ENCODE measurements at regions not wholly inside any gene's neighbourhood (a gene's known extent, or its start where the extent isn't known, plus 50 kb on each side); places are given as distances from the start of the nearest gene placed in this dataset.

GRCh38 chr3:24589513-24589851 lies 94.8 kb upstream of the THRB start:
- Mint-ChIP-seq H3K4me1 (no peaks in the 10 kb centered on the region), H3K4me3 (no peak overlapping the region), H3K27ac (no peak overlapping the region), H3K9me3 (peaks cover 0 to 9% (median under 1%) of the 10 kb centered on the region in 7 donors), H3K36me3 (no peaks in the 10 kb centered on the region), H3K27me3 (no peaks in the 10 kb centered on the region)
- Histone ChIP-seq H3K36me3 (ENCODE audit: control insufficient read depth, insufficient read depth, low read length) (no peaks in the 10 kb centered on the region), H3K4me3 (ENCODE audit: low read depth, low read length) (no peak overlapping the region), H3K27ac (ENCODE audit: insufficient read depth, low read length, poor library complexity, severe bottlenecking) (no peak overlapping the region), H3K9me3 (ENCODE audit: control insufficient read depth in 2 of 2, low read length in 2 of 2) (no peaks in the 10 kb centered on the region), H3K27me3 (ENCODE audit: control insufficient read depth, insufficient read depth, low read length) (no peaks in the 10 kb centered on the region), H3K4me1 (ENCODE audit: control insufficient read depth, insufficient read depth, low read length, poor library complexity, severe bottlenecking) (no peaks in the 10 kb centered on the region)
- DNase-seq (no peak), ATAC-seq (ENCODE audit: low read depth in 2 of 2) (no peak)

- no peak overlapping the region for H3K27ac ChIP-seq (ENCODE audit: insufficient read depth, low read length, poor library complexity, severe bottlenecking)
- H3K27me3 ChIP-seq (ENCODE audit: control insufficient read depth, insufficient read depth, low read length) = no peaks in the 10 kb centered on the region
- DNase-seq = no peak
- H3K4me1 ChIP-seq (ENCODE audit: control insufficient read depth, insufficient read depth, low read length, poor library complexity, severe bottlenecking) = no peaks in the 10 kb centered on the region
- Mint-ChIP-seq H3K4me1 (no peaks in the 10 kb centered on the region), H3K27me3 (no peaks in the 10 kb centered on the region), H3K9me3 (peaks cover 0 to 9% (median 1%) of the 10 kb centered on the region in 7 donors), H3K4me3 (no peak overlapping the region), H3K36me3 (no peaks in the 10 kb centered on the region), H3K27ac (no peak overlapping the region)
- H3K36me3 ChIP-seq (ENCODE audit: control insufficient read depth, insufficient read depth, low read length) = no peaks in the 10 kb centered on the region
- no peak for ATAC-seq (ENCODE audit: low read depth in 2 of 2)
- H3K9me3 ChIP-seq (ENCODE audit: control insufficient read depth in 2 of 2, low read length in 2 of 2) = no peaks in the 10 kb centered on the region
- no peak overlapping the region for H3K4me3 ChIP-seq (ENCODE audit: low read depth, low read length)
These were observed 95.6 kb upstream of the THRB start for GRCh38 chr3:24589931-24590880.

DNA sequence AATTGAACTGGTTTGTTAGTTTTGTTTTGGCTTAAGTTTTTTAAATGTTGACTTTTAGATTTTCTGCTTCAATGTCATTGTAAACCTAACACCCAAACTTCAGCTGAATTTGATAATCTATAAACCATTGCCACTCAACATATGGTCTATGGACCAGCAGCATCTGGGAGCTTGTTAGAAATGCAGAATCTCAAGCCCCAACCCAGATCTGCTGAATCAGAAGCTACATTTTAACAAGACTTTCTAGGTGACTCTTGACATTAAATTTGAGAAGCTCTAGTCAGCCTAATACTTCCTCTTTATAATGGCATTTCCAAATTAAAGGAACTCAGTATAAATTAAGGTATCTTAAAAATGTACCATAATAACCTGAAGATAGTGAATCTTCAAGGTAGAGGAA lies 96.5 kb upstream of the THRB start:
- peaks cover 0 to 7% (median 3%) of the 10 kb centered on the region in 7 donors for H3K9me3 Mint-ChIP-seq
- no peak overlapping the region for H3K4me3 ChIP-seq (ENCODE audit: low read depth, low read length)
- no peaks in the 10 kb centered on the region for H3K4me1 Mint-ChIP-seq
- H3K27ac Mint-ChIP-seq = no peak overlapping the region
- DNase-seq (no peak), ATAC-seq (ENCODE audit: low read depth in 2 of 2) (no peak)
- no peaks in the 10 kb centered on the region for H3K27me3 ChIP-seq (ENCODE audit: control insufficient read depth, insufficient read depth, low read length)
- H3K4me1 ChIP-seq (ENCODE audit: control insufficient read depth, insufficient read depth, low read length, poor library complexity, severe bottlenecking) = no peaks in the 10 kb centered on the region
- no peaks in the 10 kb centered on the region for H3K36me3 Mint-ChIP-seq
- no peaks in the 10 kb centered on the region for H3K27me3 Mint-ChIP-seq
- no peak overlapping the region for H3K4me3 Mint-ChIP-seq
- no peaks in the 10 kb centered on the region for H3K9me3 ChIP-seq (ENCODE audit: control insufficient read depth in 2 of 2, low read length in 2 of 2)
- no peaks in the 10 kb centered on the region for H3K36me3 ChIP-seq (ENCODE audit: control insufficient read depth, insufficient read depth, low read length)
- no peak overlapping the region for H3K27ac ChIP-seq (ENCODE audit: insufficient read depth, low read length, poor library complexity, severe bottlenecking)

DNA sequence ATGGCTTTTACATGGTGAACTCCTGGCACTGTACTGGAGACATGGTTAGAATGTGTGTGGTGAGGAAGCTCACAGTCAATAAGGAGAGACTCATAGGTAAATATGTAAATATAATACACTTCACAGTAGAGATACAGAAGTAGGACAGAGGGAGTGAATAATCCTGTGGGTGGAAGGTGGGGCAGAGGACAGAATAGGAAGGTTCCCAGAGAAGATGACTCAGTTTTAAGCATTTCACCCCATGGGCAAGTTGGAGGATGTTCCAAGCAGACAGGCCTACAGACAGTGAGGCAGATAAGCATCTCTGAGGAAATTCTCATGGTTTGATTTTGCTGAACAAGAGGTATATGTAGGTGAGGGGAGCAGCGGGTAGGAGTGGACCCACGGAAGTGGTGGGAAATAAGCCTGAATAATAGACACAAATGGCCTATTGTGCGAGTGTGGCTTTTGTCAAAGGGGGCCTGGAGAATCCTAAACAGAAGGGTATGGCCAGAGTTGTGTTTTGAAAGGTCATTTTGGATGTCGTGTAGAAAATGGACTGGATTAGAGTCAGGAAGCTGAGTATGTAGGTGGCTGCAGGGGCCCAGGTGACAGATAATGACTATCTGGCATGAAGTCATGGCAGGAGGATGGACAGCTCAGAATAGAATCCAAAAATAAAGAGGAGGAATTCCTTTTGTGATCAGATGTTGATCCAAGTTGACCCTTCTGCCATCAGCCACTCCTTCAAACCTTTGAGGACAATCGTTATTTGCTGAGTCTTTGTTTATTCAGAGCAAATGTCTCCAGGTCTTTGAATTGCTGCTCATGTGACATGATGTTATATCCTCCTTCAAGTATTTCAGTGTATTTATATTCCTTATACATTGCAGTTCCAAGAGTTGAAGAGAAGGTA lies 97.3 kb upstream of the THRB start:
- Mint-ChIP-seq H3K27ac (no peak overlapping the region), H3K27me3 (no peaks in the 10 kb centered on the region), H3K4me3 (no peak overlapping the region), H3K4me1 (no peaks in the 10 kb centered on the region), H3K9me3 (peaks cover 0 to 5% (median 3%) of the 10 kb centered on the region in 7 donors), H3K36me3 (no peaks in the 10 kb centered on the region)
- H3K27me3 ChIP-seq (ENCODE audit: control insufficient read depth, insufficient read depth, low read length) = no peaks in the 10 kb centered on the region
- no peak for ATAC-seq (ENCODE audit: low read depth in 2 of 2)
- no peak for DNase-seq
- H3K9me3 ChIP-seq (ENCODE audit: control insufficient read depth in 2 of 2, low read length in 2 of 2) = no peaks in the 10 kb centered on the region
- H3K27ac ChIP-seq (ENCODE audit: insufficient read depth, low read length, poor library complexity, severe bottlenecking) = no peak overlapping the region
- H3K4me3 ChIP-seq (ENCODE audit: low read depth, low read length) = no peak overlapping the region
- no peaks in the 10 kb centered on the region for H3K36me3 ChIP-seq (ENCODE audit: control insufficient read depth, insufficient read depth, low read length)
- H3K4me1 ChIP-seq (ENCODE audit: control insufficient read depth, insufficient read depth, low read length, poor library complexity, severe bottlenecking) = no peaks in the 10 kb centered on the region

DNA sequence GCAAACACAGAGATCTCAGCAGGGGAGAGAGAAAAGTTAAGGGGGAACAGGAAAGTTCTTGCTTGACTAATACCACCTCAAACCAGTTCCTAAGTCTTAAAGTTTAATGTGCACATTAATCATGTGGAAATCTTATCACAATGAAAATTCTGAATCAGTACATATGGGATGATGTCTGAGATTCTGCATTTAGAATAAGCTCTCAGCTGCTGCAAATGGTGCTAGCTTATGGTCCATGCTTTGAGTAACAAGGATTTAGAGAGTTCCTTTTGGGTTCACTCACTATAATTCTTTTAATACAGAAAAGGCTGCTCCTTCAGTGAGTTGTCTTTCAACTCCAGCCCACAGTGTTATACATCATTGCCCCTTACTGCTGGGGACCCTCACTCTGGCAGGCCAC lies 99.5 kb upstream of the THRB start:
- Mint-ChIP-seq H3K27me3 (no peaks in the 10 kb centered on the region), H3K4me1 (no peaks in the 10 kb centered on the region), H3K4me3 (no peak overlapping the region), H3K9me3 (peaks cover 0 to 4% (median 3%) of the 10 kb centered on the region in 7 donors), H3K36me3 (no peaks in the 10 kb centered on the region), H3K27ac (no peak overlapping the region)
- Histone ChIP-seq H3K4me1 (ENCODE audit: control insufficient read depth, insufficient read depth, low read length, poor library complexity, severe bottlenecking) (no peaks in the 10 kb centered on the region), H3K27me3 (ENCODE audit: control insufficient read depth, insufficient read depth, low read length) (no peaks in the 10 kb centered on the region), H3K27ac (ENCODE audit: insufficient read depth, low read length, poor library complexity, severe bottlenecking) (no peak overlapping the region), H3K4me3 (ENCODE audit: low read depth, low read length) (no peak overlapping the region), H3K9me3 (ENCODE audit: control insufficient read depth in 2 of 2, low read length in 2 of 2) (no peaks in the 10 kb centered on the region), H3K36me3 (ENCODE audit: control insufficient read depth, insufficient read depth, low read length) (no peaks in the 10 kb centered on the region)
- DNase-seq (no peak), ATAC-seq (ENCODE audit: low read depth in 2 of 2) (no peak)

DNA sequence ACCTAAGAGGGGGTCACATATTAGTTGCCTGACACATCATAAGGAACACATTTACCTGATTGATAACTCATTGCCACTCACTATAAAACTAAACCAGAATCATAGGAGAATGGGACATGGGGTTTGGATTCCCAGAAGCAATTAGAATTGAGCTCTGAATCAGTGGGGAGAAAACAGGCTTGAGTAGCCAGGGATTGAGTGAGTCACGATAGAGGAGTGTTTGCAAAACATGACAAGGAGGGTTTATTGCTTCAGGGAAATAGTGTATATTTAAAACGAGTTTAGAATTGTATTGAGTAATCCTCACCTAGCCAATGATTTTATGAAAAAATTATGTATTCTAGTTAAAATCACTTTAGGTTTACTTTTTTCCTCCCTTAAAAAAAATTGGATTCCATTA lies 101.1 kb upstream of the THRB start:
- H3K4me1 ChIP-seq (ENCODE audit: control insufficient read depth, insufficient read depth, low read length, poor library complexity, severe bottlenecking) = no peaks in the 10 kb centered on the region
- no peaks in the 10 kb centered on the region for H3K9me3 ChIP-seq (ENCODE audit: control insufficient read depth in 2 of 2, low read length in 2 of 2)
- H3K27ac ChIP-seq (ENCODE audit: insufficient read depth, low read length, poor library complexity, severe bottlenecking) = no peak overlapping the region
- no peaks in the 10 kb centered on the region for H3K27me3 ChIP-seq (ENCODE audit: control insufficient read depth, insufficient read depth, low read length)
- no peak overlapping the region for H3K4me3 ChIP-seq (ENCODE audit: low read depth, low read length)
- Mint-ChIP-seq H3K4me1 (no peaks in the 10 kb centered on the region), H3K4me3 (no peak overlapping the region), H3K27me3 (no peaks in the 10 kb centered on the region), H3K9me3 (peaks cover 0 to 4% (median 0%) of the 10 kb centered on the region in 7 donors), H3K36me3 (no peaks in the 10 kb centered on the region), H3K27ac (no peak overlapping the region)
- no peaks in the 10 kb centered on the region for H3K36me3 ChIP-seq (ENCODE audit: control insufficient read depth, insufficient read depth, low read length)
- no peak for DNase-seq
- ATAC-seq (ENCODE audit: low read depth in 2 of 2) = no peak

DNA sequence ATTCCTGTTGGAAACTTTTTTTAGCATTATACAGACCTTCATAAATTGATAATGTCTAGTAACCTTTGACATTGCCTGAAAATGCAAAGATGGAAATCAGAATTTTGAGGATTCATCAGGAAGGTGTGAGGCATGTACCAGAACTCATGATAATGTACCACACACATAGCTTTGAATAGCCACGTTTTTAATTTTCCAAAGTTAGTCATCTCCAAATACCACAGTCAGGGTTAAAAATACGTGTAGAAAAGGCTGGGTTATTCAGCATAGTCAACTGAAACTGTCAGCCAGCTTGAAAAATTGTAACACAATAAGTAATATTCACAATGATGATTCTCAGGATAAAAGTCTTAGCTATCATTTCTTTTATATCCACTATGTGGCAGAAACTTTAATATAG lies 102.0 kb upstream of the THRB start:
- no peak overlapping the region for H3K27ac Mint-ChIP-seq
- no peaks in the 10 kb centered on the region for H3K4me1 Mint-ChIP-seq
- Histone ChIP-seq H3K36me3 (ENCODE audit: control insufficient read depth, insufficient read depth, low read length) (no peaks in the 10 kb centered on the region), H3K4me3 (ENCODE audit: low read depth, low read length) (no peak overlapping the region), H3K4me1 (ENCODE audit: control insufficient read depth, insufficient read depth, low read length, poor library complexity, severe bottlenecking) (no peaks in the 10 kb centered on the region), H3K27ac (ENCODE audit: insufficient read depth, low read length, poor library complexity, severe bottlenecking) (no peak overlapping the region), H3K9me3 (ENCODE audit: control insufficient read depth in 2 of 2, low read length in 2 of 2) (no peaks in the 10 kb centered on the region), H3K27me3 (ENCODE audit: control insufficient read depth, insufficient read depth, low read length) (no peaks in the 10 kb centered on the region)
- peaks cover 0 to 4% (median 0%) of the 10 kb centered on the region in 7 donors for H3K9me3 Mint-ChIP-seq
- no peaks in the 10 kb centered on the region for H3K27me3 Mint-ChIP-seq
- no peaks in the 10 kb centered on the region for H3K36me3 Mint-ChIP-seq
- no peak overlapping the region for H3K4me3 Mint-ChIP-seq
- DNase-seq = no peak
- no peak for ATAC-seq (ENCODE audit: low read depth in 2 of 2)

All from CD4-positive, CD25-positive, alpha-beta regulatory T cell (primary cell).